ENCODE measurements at regions not wholly inside any gene's neighbourhood (a gene's known extent, or its start where the extent isn't known, plus 50 kb on each side); places are given as distances from the start of the nearest gene placed in this dataset.
A peak's percentile ranks its signal among the peaks of the same experiment; 100 is the strongest.

DNA sequence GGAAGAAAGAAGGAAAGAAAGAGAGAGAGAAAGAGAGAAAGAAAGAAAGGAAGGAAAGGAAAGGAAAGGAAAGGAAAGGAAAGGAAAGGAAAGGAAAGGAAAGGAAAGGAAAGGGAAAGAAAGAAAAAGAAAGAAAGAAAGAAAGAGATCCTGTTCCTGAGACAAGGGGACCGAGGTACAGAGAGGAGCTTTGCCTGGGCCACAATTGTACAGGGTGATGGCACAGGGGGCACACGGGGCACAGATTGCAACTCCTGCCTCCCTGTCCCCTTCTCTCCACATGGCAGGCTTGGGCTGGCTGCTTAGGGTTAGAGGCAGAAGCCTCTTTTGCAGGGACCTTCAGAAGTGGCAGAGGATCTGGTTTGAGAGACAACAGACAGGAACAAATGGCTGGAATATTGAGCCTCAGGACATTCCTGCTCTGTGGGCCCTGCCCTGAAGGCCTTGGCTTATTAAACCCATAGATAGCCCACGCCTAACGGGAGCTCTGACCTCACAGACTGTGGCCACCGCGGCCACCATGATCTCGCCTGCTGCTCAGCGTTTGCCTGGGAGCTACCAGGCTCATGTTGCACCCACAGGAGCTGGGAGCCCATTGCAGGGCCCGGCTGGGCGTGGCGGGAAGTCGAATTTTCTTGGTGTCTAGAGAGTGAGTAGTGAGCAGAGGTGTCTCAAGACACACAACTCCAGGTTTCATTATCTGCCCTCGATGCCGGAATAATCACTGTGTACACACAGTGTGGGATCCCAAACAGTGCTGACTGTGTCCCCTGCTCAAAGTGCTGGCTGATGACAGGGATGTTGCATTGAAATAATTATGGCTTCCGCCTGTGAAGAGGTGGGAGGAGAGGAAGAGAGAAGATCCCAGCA is 147.9 kb upstream of the NCOR2 start:
- no peak overlapping the region for H3K4me3 ChIP-seq (ENCODE audit: low read length)
- no peaks in the 10 kb centered on the region for H3F3A ChIP-seq (ENCODE audit: control insufficient read depth, insufficient read depth)
- no peak overlapping the region for H3K4me2 ChIP-seq (ENCODE audit: low read length)
- H3K4me1 ChIP-seq (ENCODE audit: control insufficient read depth, low read length), result no peaks in the 10 kb centered on the region
- no peaks in the 10 kb centered on the region for H3K36me3 ChIP-seq (ENCODE audit: control insufficient read depth, low read length)
- no peak for TF ChIP-seq EZH2phosphoT487 (IDR thresholded peaks at IDR 0.05; ENCODE audit: borderline replicate concordance, low read length)
- TF ChIP-seq, protein P1, sequence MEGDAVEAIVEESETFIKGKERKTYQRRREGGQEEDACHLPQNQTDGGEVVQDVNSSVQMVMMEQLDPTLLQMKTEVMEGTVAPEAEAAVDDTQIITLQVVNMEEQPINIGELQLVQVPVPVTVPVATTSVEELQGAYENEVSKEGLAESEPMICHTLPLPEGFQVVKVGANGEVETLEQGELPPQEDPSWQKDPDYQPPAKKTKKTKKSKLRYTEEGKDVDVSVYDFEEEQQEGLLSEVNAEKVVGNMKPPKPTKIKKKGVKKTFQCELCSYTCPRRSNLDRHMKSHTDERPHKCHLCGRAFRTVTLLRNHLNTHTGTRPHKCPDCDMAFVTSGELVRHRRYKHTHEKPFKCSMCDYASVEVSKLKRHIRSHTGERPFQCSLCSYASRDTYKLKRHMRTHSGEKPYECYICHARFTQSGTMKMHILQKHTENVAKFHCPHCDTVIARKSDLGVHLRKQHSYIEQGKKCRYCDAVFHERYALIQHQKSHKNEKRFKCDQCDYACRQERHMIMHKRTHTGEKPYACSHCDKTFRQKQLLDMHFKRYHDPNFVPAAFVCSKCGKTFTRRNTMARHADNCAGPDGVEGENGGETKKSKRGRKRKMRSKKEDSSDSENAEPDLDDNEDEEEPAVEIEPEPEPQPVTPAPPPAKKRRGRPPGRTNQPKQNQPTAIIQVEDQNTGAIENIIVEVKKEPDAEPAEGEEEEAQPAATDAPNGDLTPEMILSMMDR (IDR thresholded peaks at IDR 0.05; ENCODE audit: low read depth, low read length, poor library complexity, severe bottlenecking), result no peak
- H3K9me2 ChIP-seq (replicated peaks; ENCODE audit: control insufficient read depth, low read length), result no peaks in the 10 kb centered on the region
- H3K9me3 ChIP-seq (ENCODE audit: control insufficient read depth, insufficient read depth, low read length), result no peaks in the 10 kb centered on the region
- no peaks in the 10 kb centered on the region for H4K20me1 ChIP-seq (ENCODE audit: control insufficient read depth, insufficient read depth, low read depth, low read length)
- peaks cover 16% of the 10 kb centered on the region for H3K27me3 ChIP-seq (ENCODE audit: control insufficient read depth, low read length)
- no peaks in the 10 kb centered on the region for H3K79me2 ChIP-seq (ENCODE audit: control insufficient read depth, low read length)
- H3K27ac ChIP-seq (ENCODE audit: low read depth, low read length), result no peak overlapping the region

DNA sequence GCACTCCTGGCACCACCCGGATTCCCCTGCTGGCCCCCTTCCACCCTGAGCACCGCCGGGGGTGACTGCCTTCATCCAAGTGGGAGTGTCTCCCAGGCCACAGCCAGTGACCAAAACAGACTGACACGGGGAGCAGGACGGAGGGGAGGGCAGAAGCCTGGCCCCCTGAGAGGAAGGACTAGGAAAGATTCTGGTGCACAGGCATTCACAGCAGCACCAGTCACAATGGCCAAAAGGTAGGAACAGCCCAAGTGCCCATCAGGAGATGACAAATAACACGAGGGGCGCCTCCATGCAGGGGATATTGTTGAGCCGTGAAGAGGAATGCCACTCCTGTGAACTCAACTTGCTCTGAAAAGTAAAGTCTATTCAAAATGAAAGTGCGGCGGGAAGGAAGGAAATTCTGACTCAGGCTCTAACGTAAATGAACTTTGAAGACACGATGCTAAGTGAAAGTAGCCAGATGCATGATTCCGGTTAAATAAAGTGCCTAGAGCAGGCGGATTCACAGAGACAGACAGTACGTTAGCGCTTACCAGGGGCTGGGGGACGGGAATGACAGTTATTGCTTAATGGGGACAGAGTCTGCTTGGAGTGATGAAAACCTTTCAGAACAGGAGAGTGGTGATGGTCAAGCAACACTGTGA is 146.1 kb upstream of the NCOR2 start:
- no peaks in the 10 kb centered on the region for H3K36me3 ChIP-seq (ENCODE audit: control insufficient read depth, low read length)
- H3K9me2 ChIP-seq (replicated peaks; ENCODE audit: control insufficient read depth, low read length), result no peaks in the 10 kb centered on the region
- H3K4me2 ChIP-seq (ENCODE audit: low read length), result peak overlapping the region; percentile 20
- TF ChIP-seq EZH2phosphoT487 (IDR thresholded peaks at IDR 0.05; ENCODE audit: borderline replicate concordance, low read length), result no peak
- TF ChIP-seq, protein P1 (IDR thresholded peaks at IDR 0.05; ENCODE audit: low read depth, low read length, poor library complexity, severe bottlenecking), result no peak
- H3K9me3 ChIP-seq (ENCODE audit: control insufficient read depth, insufficient read depth, low read length), result no peaks in the 10 kb centered on the region
- peaks cover 13% of the 10 kb centered on the region for H3K27me3 ChIP-seq (ENCODE audit: control insufficient read depth, low read length)
- no peak overlapping the region for H3K27ac ChIP-seq (ENCODE audit: low read depth, low read length)
- H4K20me1 ChIP-seq (ENCODE audit: control insufficient read depth, insufficient read depth, low read depth, low read length), result no peaks in the 10 kb centered on the region
- H3K4me1 ChIP-seq (ENCODE audit: control insufficient read depth, low read length), result no peaks in the 10 kb centered on the region
- no peak overlapping the region for H3K4me3 ChIP-seq (ENCODE audit: low read length)
- no peaks in the 10 kb centered on the region for H3F3A ChIP-seq (ENCODE audit: control insufficient read depth, insufficient read depth)
- no peaks in the 10 kb centered on the region for H3K79me2 ChIP-seq (ENCODE audit: control insufficient read depth, low read length)

DNA sequence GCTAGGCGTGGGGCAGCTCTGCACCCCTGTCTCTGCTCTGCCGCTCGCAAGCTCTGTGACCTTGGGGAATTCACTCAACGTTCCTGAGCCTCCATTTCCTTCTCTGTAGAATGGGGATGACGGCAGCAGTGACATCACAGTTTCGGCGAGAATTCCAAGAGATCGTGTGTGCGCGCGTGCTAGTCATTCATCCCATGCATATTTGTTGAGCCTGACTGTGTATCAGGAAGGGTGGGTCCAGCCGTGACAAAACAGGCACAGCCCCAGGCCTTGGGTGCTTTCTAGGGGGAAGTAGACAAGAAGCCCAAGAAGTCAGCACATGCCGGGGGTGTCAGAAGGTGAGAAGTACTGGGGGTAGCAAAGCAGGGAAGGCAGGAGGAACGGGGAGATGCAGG is 145.6 kb upstream of the NCOR2 start:
- Histone ChIP-seq H3K36me3 (ENCODE audit: control insufficient read depth, low read length) (no peaks in the 10 kb centered on the region), H4K20me1 (ENCODE audit: control insufficient read depth, insufficient read depth, low read depth, low read length) (no peaks in the 10 kb centered on the region), H3K4me3 (ENCODE audit: low read length) (no peak overlapping the region), H3K4me2 (ENCODE audit: low read length) (no peak overlapping the region), H3K27ac (ENCODE audit: low read depth, low read length) (no peak overlapping the region), H3K79me2 (ENCODE audit: control insufficient read depth, low read length) (no peaks in the 10 kb centered on the region), H3F3A (ENCODE audit: control insufficient read depth, insufficient read depth) (no peaks in the 10 kb centered on the region), H3K27me3 (ENCODE audit: control insufficient read depth, low read length) (peaks cover 13% of the 10 kb centered on the region), H3K9me2 (replicated peaks; ENCODE audit: control insufficient read depth, low read length) (no peaks in the 10 kb centered on the region), H3K9me3 (ENCODE audit: control insufficient read depth, insufficient read depth, low read length) (no peaks in the 10 kb centered on the region), H3K4me1 (ENCODE audit: control insufficient read depth, low read length) (no peaks in the 10 kb centered on the region)
- TF ChIP-seq, protein P1 (IDR thresholded peaks at IDR 0.05; ENCODE audit: low read depth, low read length, poor library complexity, severe bottlenecking), result no peak
- no peak for TF ChIP-seq EZH2phosphoT487 (IDR thresholded peaks at IDR 0.05; ENCODE audit: borderline replicate concordance, low read length)

Measured in DOHH2 (cell line).